ENCODE measurements at regions not wholly inside any gene's neighbourhood (a gene's known extent, or its start where the extent isn't known, plus 50 kb on each side); places are given as distances from the start of the nearest gene placed in this dataset.
"Not testable (repeated sequence)": the region's sequence is repeated elsewhere in the genome, so short reads cannot be mapped to it uniquely, and the experiment has no call there.

GRCh38 chr6:8165008-8165407, 62.7 kb upstream of the EEF1E1 start:
- not testable (repeated sequence) for TF ChIP-seq CTCF (IDR thresholded peaks at IDR 0.05); POLR2AphosphoS5 (IDR thresholded peaks at IDR 0.05); POLR2A (IDR thresholded peaks at IDR 0.05; ENCODE audit: low read depth); EP300 (IDR thresholded peaks at IDR 0.05)
